ENCODE measurements at regions not wholly inside any gene's neighbourhood (a gene's known extent, or its start where the extent isn't known, plus 50 kb on each side); places are given as distances from the start of the nearest gene placed in this dataset.

DNA sequence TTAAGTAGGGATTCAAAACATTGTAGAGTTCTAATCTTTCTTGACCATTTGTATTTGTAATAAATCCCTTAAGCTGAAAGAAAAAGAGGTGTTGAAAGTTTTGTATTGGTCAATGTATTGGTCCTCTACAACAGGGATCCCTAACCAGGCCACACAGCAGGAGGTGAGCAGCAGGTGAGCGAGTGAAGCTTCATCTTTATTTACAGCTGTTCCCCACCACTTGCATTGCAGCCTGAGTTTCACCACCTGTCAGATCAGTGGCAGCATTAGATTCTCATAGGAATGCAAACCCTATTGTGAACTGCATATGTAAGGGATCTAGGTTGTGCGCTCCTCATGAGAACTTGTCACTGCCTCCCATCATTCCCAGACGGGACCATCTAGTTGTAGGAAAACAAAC lies 715.7 kb upstream of the NXPH2 start:
- dilution Hi-C loops (cut with MboI; ENCODE audit: extremely low pct_ligation_motif_present, low sequenced_read_pairs) = no loop called here
- FAIRE-seq (no peak), DNase-seq (ENCODE audit: low read depth, low spot score) (no peak)
- H2AFZ ChIP-seq (ENCODE audit: control insufficient read depth, low read length) = no peak overlapping the region
- H3K27me3 ChIP-seq (ENCODE audit: control insufficient read depth, extremely low read depth, insufficient read depth, low read length) = no peaks in the 10 kb centered on the region
- H3K79me2 ChIP-seq (ENCODE audit: control insufficient read depth, insufficient read depth, low read length) = no peaks in the 10 kb centered on the region
- H3K9me1 ChIP-seq (ENCODE audit: control insufficient read depth, extremely low read depth, insufficient read depth, low read length) = no peaks in the 10 kb centered on the region
- TF ChIP-seq, protein P1, sequence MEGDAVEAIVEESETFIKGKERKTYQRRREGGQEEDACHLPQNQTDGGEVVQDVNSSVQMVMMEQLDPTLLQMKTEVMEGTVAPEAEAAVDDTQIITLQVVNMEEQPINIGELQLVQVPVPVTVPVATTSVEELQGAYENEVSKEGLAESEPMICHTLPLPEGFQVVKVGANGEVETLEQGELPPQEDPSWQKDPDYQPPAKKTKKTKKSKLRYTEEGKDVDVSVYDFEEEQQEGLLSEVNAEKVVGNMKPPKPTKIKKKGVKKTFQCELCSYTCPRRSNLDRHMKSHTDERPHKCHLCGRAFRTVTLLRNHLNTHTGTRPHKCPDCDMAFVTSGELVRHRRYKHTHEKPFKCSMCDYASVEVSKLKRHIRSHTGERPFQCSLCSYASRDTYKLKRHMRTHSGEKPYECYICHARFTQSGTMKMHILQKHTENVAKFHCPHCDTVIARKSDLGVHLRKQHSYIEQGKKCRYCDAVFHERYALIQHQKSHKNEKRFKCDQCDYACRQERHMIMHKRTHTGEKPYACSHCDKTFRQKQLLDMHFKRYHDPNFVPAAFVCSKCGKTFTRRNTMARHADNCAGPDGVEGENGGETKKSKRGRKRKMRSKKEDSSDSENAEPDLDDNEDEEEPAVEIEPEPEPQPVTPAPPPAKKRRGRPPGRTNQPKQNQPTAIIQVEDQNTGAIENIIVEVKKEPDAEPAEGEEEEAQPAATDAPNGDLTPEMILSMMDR (optimal IDR thresholded peaks at IDR 0.05 in 1 of 3, IDR thresholded peaks at IDR 0.05 in 1 of 3, conservative IDR thresholded peaks at IDR 0.05 in 1 of 3; ENCODE audit: extremely low read depth in 1 of 3, insufficient read depth in 2 of 3, low read length in 3 of 3) = no peak
- no peak for TF ChIP-seq EZH2 (IDR thresholded peaks at IDR 0.05; ENCODE audit: low read length)
- H3K4me1 ChIP-seq (ENCODE audit: control insufficient read depth, extremely low read depth, insufficient read depth, low read length) = no peaks in the 10 kb centered on the region
- no peaks in the 10 kb centered on the region for H3K9me3 ChIP-seq (ENCODE audit: control insufficient read depth, low read depth, low read length)
- no peaks in the 10 kb centered on the region for H3K36me3 ChIP-seq (ENCODE audit: control insufficient read depth in 2 of 2, extremely low read depth in 1 of 2, insufficient read depth in 2 of 2, low read length in 2 of 2)
- no peak overlapping the region for H3K27ac ChIP-seq (ENCODE audit: control insufficient read depth, insufficient read depth, low read length)
- no peak overlapping the region for H3K4me3 ChIP-seq (ENCODE audit: control insufficient read depth in 2 of 3, extremely low read depth in 1 of 3, insufficient read depth in 2 of 3, low read depth in 1 of 3, low read length in 3 of 3)
- H3K4me2 ChIP-seq (ENCODE audit: control insufficient read depth, extremely low read depth, insufficient read depth, low read depth, low read length) = no peak overlapping the region
- no peak overlapping the region for H3K9ac ChIP-seq (ENCODE audit: control insufficient read depth, extremely low read depth, insufficient read depth, low read length)
- no peaks in the 10 kb centered on the region for H4K20me1 ChIP-seq (ENCODE audit: control insufficient read depth, extremely low read depth, insufficient read depth, low read length)

DNA sequence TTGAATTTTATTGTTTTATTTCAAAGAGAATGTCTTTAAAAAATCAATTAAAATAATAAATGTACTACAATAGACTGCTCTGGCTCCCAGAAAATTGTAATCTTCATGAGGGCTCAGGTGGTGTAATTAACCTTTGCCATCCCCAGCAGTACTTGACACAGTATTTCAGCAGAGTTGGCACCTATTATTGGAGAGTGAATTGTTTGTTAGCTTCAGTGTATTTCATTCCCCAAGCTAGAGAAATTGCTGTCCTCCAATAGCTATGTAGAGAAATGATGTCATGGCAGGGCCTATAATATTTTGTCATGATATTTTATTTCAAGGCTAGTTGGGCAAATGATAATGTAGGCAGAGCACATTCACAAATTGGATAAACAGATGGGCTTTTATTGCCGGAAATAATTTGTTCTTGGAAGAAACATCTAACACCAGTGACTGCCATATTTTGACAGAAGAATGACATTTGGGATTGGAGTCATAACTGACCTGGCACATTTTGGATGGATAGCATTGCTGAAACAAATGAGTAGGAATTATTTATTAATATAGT lies 712.0 kb upstream of the NXPH2 start:
- Histone ChIP-seq H3K4me2 (ENCODE audit: control insufficient read depth, extremely low read depth, insufficient read depth, low read depth, low read length) (no peak overlapping the region), H3K27ac (ENCODE audit: control insufficient read depth, insufficient read depth, low read length) (no peak overlapping the region), H4K20me1 (ENCODE audit: control insufficient read depth, extremely low read depth, insufficient read depth, low read length) (no peaks in the 10 kb centered on the region), H3K36me3 (ENCODE audit: control insufficient read depth in 2 of 2, extremely low read depth in 1 of 2, insufficient read depth in 2 of 2, low read length in 2 of 2) (no peaks in the 10 kb centered on the region), H3K27me3 (ENCODE audit: control insufficient read depth, extremely low read depth, insufficient read depth, low read length) (no peaks in the 10 kb centered on the region), H3K4me1 (ENCODE audit: control insufficient read depth, extremely low read depth, insufficient read depth, low read length) (no peaks in the 10 kb centered on the region), H3K4me3 (ENCODE audit: control insufficient read depth in 2 of 3, extremely low read depth in 1 of 3, insufficient read depth in 2 of 3, low read depth in 1 of 3, low read length in 3 of 3) (no peak overlapping the region), H3K79me2 (ENCODE audit: control insufficient read depth, insufficient read depth, low read length) (no peaks in the 10 kb centered on the region), H3K9me1 (ENCODE audit: control insufficient read depth, extremely low read depth, insufficient read depth, low read length) (no peaks in the 10 kb centered on the region), H3K9ac (ENCODE audit: control insufficient read depth, extremely low read depth, insufficient read depth, low read length) (no peak overlapping the region), H2AFZ (ENCODE audit: control insufficient read depth, low read length) (no peak overlapping the region), H3K9me3 (ENCODE audit: control insufficient read depth, low read depth, low read length) (no peaks in the 10 kb centered on the region)
- DNase-seq (ENCODE audit: low read depth, low spot score) = no peak
- FAIRE-seq = no peak
- dilution Hi-C loops (cut with MboI; ENCODE audit: extremely low pct_ligation_motif_present, low sequenced_read_pairs) = no loop called here
- TF ChIP-seq, protein P1 (optimal IDR thresholded peaks at IDR 0.05 in 1 of 3, IDR thresholded peaks at IDR 0.05 in 1 of 3, conservative IDR thresholded peaks at IDR 0.05 in 1 of 3; ENCODE audit: extremely low read depth in 1 of 3, insufficient read depth in 2 of 3, low read length in 3 of 3) = no peak
- no peak for TF ChIP-seq EZH2 (IDR thresholded peaks at IDR 0.05; ENCODE audit: low read length)
